ENCODE measurements at regions not wholly inside any gene's neighbourhood (a gene's known extent, or its start where the extent isn't known, plus 50 kb on each side); places are given as distances from the start of the nearest gene placed in this dataset.
"Not testable (repeated sequence)": the region's sequence is repeated elsewhere in the genome, so short reads cannot be mapped to it uniquely, and the experiment has no call there.

GRCh38 chr5:68011259-68011760, 204.2 kb upstream of the PIK3R1 start:
- no peak for DNase-seq (ENCODE audit: low read depth)
- in situ Hi-C loops (cut with HindIII; ENCODE audit: low pct_unique_long_range_greater_than_20kb, low sequenced_read_pairs): no loop called here

- no peak for DNase-seq (ENCODE audit: low read depth)
- in situ Hi-C loops (cut with HindIII; ENCODE audit: low pct_unique_long_range_greater_than_20kb, low sequenced_read_pairs): no loop called here
These were observed 204.8 kb upstream of the PIK3R1 start for GRCh38 chr5:68010740-68011139.

GRCh38 chr5:68007451-68007850, 208.1 kb upstream of the PIK3R1 start:
- DNase-seq (ENCODE audit: low read depth): no peak
- in situ Hi-C loops (cut with HindIII; ENCODE audit: low pct_unique_long_range_greater_than_20kb, low sequenced_read_pairs): no loop called here

- in situ Hi-C loops (cut with HindIII; ENCODE audit: low pct_unique_long_range_greater_than_20kb, low sequenced_read_pairs): no loop called here
- DNase-seq (ENCODE audit: low read depth): no peak
These were observed 212.7 kb upstream of the PIK3R1 start for GRCh38 chr5:68002836-68003235.

GRCh38 chr5:68000805-68001204, 214.8 kb upstream of the PIK3R1 start:
- DNase-seq (ENCODE audit: low read depth): no peak
- in situ Hi-C loops (cut with HindIII; ENCODE audit: low pct_unique_long_range_greater_than_20kb, low sequenced_read_pairs): no loop called here

- DNase-seq (ENCODE audit: low read depth): no peak
- in situ Hi-C loops (cut with HindIII; ENCODE audit: low pct_unique_long_range_greater_than_20kb, low sequenced_read_pairs): no loop called here
These were observed 216.2 kb upstream of the PIK3R1 start for GRCh38 chr5:67999391-67999790.

GRCh38 chr5:67998709-67999261, 216.8 kb upstream of the PIK3R1 start:
- in situ Hi-C loops (cut with HindIII; ENCODE audit: low pct_unique_long_range_greater_than_20kb, low sequenced_read_pairs): no loop called here
- peak; percentile 33 for DNase-seq (ENCODE audit: low read depth)

- DNase-seq (ENCODE audit: low read depth): no peak
- in situ Hi-C loops (cut with HindIII; ENCODE audit: low pct_unique_long_range_greater_than_20kb, low sequenced_read_pairs): no loop called here
These were observed 217.6 kb upstream of the PIK3R1 start for GRCh38 chr5:67997892-67998457.

GRCh38 chr5:67997148-67997547, 218.4 kb upstream of the PIK3R1 start:
- no peak for DNase-seq (ENCODE audit: low read depth)
- in situ Hi-C loops (cut with HindIII; ENCODE audit: low pct_unique_long_range_greater_than_20kb, low sequenced_read_pairs): no loop called here

- in situ Hi-C loops (cut with HindIII; ENCODE audit: low pct_unique_long_range_greater_than_20kb, low sequenced_read_pairs): no loop called here
- DNase-seq (ENCODE audit: low read depth): no peak
These were observed 219.0 kb upstream of the PIK3R1 start for GRCh38 chr5:67996596-67996995.

GRCh38 chr5:67992923-67993322, 222.6 kb upstream of the PIK3R1 start:
- no peak for DNase-seq (ENCODE audit: low read depth)
- in situ Hi-C loops (cut with HindIII; ENCODE audit: low pct_unique_long_range_greater_than_20kb, low sequenced_read_pairs): no loop called here

- DNase-seq (ENCODE audit: low read depth): no peak
- in situ Hi-C loops (cut with HindIII; ENCODE audit: low pct_unique_long_range_greater_than_20kb, low sequenced_read_pairs): no loop called here
These were observed 226.1 kb upstream of the PIK3R1 start for GRCh38 chr5:67989456-67989855.

GRCh38 chr5:67986761-67987160, 228.8 kb upstream of the PIK3R1 start:
- DNase-seq (ENCODE audit: low read depth): no peak
- in situ Hi-C loops (cut with HindIII; ENCODE audit: low pct_unique_long_range_greater_than_20kb, low sequenced_read_pairs): no loop called here

GRCh38 chr5:67985686-67986387, 229.7 kb upstream of the PIK3R1 start:
- no peak for DNase-seq (ENCODE audit: low read depth)
- in situ Hi-C loops (cut with HindIII; ENCODE audit: low pct_unique_long_range_greater_than_20kb, low sequenced_read_pairs): no loop called here

- DNase-seq (ENCODE audit: low read depth): no peak
- in situ Hi-C loops (cut with HindIII; ENCODE audit: low pct_unique_long_range_greater_than_20kb, low sequenced_read_pairs): no loop called here
These were observed 231.0 kb upstream of the PIK3R1 start for GRCh38 chr5:67984546-67984945.

- DNase-seq (ENCODE audit: low read depth): no peak
- in situ Hi-C loops (cut with HindIII; ENCODE audit: low pct_unique_long_range_greater_than_20kb, low sequenced_read_pairs): no loop called here
These were observed 232.1 kb upstream of the PIK3R1 start for GRCh38 chr5:67983251-67984110.

GRCh38 chr5:67982160-67982559, 233.4 kb upstream of the PIK3R1 start:
- in situ Hi-C loops (cut with HindIII; ENCODE audit: low pct_unique_long_range_greater_than_20kb, low sequenced_read_pairs); DNase-seq (ENCODE audit: low read depth): not testable (repeated sequence)

- in situ Hi-C loops (cut with HindIII; ENCODE audit: low pct_unique_long_range_greater_than_20kb, low sequenced_read_pairs): no loop called here
- no peak for DNase-seq (ENCODE audit: low read depth)
These were observed 237.4 kb upstream of the PIK3R1 start for GRCh38 chr5:67978171-67978570.
